ENCODE measurements at regions not wholly inside any gene's neighbourhood (a gene's known extent, or its start where the extent isn't known, plus 50 kb on each side); places are given as distances from the start of the nearest gene placed in this dataset.
"Not testable (repeated sequence)": the region's sequence is repeated elsewhere in the genome, so short reads cannot be mapped to it uniquely, and the experiment has no call there.

DNA sequence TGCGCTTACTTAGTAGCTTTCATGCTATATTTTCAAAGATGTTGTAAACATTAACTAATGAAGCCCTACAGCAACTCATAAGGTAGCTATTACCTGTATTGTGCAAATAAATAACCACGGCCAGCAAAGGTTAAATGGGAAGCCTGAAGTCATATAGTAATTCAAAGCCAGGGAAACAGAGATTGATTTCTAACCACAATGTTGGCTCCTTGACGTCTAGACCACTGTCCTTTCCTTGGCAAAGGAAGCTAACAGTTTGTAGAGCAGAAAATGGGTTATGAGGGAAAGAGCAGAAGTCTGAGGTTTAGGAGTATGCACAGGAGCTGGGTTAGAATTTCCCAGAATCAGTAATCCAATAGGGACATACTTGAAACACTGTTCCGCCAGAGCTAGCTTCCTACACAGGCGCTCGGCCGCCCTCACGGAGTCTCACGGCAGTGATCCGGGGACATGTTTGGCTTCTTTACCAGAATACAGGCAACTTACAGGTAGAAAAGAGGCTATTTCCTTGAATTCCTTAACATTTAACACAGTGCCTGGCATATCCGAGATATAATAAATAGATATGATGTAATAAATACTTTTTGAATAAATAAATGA is 298.8 kb upstream of the LYPLAL1 start:
- no peak for DNase-seq (ENCODE audit: low read depth)

DNA sequence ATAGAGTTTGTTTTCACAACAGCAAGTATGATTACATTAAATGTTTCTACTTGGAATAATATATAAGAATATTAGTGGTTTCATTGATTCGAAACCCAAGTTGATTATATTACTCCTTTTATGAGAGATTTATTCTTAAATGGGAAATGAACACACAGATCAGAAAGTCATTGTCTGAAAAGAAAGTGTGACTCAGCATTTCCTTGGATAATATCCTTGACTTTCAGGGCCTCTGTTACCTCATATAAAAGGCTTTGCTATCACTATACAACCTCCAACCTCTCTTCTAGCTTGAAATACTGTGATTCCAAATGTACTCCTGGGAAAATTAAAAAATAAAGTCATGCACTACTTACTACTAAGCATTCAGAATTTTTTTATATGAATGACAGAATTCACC is 295.3 kb upstream of the LYPLAL1 start:
- DNase-seq (ENCODE audit: low read depth): no peak

DNA sequence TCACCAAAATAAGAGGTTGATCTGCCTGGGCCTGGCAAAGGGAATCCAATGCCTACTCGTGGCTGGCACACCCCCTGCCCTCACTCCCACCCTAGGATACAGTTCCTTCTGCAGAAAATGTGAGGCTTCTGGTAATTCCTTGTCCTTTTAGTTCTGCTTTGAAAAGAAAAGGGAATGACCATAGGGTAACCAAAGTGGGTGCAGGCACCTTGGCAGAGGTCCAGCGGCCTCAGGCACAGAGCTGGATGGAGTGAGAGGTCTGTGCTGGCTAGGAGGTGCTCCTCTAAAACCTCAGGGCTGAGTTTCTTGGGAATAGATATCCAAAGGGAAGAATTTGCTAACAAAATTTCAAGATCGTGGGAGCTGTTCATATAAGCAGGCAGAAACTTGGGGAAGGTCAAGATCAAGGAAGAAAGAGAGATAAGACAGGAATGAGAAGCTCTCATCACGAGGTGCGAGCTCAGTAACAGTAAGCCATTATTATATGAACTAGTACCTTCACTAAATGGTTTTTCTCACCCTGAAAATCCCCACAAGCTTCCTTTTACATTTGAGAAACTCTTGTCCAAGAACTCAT is 293.1 kb upstream of the LYPLAL1 start:
- no peak for DNase-seq (ENCODE audit: low read depth)

DNA sequence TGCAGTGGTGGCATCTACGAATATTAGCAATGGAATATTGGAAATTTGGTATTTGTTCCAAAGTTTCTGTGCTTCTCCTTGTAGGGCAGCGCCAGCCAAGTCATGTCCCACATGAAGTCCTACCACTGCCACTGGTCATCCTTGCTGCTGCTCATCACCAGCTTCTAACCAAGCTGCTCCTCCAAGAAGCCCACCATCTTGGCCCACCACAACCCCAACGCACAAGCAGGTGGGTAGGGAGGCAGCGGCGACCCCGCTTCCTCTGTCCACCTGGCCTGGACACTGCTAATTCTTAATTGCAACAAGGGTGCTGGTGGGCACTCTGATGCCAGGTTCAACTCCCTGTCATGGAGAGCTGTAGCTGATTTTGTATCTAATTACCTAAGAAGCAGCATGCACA is 291.2 kb upstream of the LYPLAL1 start:
- DNase-seq (ENCODE audit: low read depth): no peak

DNA sequence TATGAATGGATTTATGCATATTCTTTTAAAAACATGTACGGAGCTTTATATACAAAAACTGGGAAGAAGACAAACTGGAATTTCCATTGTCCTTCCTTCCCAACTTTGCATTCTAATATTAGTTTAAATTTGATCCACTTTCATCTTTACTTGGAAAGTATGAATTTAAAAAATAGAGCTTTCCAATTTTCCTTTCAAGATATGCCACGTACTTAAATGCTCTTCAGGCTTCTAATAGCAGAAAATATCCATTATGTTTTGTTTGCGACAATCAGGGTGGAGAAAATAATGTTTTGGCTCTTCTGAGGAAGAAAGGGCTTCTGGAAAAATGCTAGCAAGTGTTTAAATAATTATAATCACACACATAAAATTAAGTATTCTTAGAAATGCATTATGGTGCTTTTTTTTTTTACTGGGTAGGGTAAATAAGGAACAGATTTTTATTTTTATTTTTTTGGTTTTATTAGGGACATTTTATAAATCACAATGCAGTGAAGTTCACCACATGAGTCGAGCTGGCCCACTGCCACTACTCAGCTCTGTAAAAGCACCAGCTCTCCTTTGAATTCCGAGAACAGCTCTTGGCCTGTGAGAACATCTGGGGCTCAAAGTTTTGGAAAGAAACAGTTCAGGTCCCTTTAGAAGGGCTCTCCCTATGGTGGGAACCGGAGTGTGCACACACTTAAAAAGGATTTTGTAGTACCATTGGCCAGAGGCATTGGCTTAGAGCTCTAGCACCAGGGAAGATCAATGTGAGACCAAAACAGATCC is 287.4 kb upstream of the LYPLAL1 start:
- DNase-seq (ENCODE audit: low read depth): no peak

DNA sequence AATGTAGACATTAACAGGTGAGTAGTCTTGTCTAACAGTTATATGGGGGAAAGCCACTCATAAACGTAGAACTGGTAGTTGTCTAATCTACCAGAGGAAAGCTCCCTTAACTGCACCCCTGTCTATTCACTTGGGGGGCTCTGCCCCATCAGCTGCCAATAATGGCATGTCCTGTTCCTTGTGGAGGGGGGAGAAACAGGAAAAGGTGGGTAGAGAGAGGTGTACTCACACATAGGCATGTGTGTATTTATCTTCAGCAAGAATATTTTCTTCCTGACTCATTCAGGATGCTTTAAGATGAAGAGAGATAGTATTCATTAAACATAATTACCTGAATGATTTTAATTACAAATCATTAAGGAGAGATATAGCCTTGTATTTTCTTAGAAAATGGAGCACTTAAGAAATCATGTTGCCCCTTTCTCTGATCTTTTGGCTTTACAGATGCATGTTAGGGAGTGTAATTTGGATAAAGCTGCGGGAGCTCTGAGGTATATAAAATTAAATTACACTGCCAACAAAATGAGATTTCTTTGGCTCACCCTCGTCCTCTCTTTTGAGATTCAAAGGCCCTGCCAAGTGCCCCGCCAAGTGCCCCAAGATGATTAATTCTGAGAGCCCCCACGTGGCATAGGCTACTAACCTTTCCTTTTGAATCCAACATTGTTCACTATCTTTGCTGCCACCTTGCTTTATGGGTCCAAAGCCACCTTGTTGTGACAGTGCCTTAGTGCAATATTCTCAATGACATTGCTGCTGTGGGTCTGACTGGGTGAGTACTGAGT is 286.3 kb upstream of the LYPLAL1 start:
- DNase-seq (ENCODE audit: low read depth): no peak

DNA sequence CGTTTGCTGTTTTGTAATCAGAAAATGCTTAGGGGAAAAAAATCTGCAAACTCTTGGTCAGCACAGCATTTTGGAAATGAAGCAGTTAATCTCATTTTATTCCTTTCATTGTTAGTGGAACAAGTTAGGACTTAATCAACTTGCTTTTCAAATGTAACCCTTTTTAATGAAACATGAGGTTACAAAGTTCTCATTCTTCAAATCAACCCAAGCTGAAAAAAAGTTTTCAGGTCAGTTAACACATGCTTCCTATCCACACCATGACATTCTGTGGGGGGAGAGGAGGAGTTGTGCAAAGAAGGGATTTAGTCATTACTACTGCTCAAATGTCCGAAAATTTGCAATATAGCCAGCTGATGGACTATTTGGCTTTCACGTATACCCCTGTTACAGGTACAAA is 283.2 kb upstream of the LYPLAL1 start:
- DNase-seq (ENCODE audit: low read depth): no peak

DNA sequence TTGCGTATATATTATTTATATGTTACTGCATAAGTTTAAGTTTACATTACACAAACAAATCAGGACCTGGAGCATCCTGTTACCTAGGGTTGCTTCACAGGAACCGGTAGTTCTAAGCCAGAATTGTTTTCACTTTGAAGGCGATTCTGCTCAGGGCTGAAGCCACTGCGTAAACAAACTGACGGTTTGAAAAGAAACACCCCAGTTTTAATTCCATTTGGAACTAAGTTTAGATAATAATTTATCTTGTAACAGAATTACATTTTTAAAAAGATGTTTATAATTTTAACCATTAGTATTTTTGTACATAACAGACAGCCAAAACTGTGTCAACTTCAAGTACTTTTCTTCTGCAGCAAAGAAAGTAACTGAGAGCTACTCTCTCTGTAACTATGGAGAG is 282.1 kb upstream of the LYPLAL1 start:
- no peak for DNase-seq (ENCODE audit: low read depth)

DNA sequence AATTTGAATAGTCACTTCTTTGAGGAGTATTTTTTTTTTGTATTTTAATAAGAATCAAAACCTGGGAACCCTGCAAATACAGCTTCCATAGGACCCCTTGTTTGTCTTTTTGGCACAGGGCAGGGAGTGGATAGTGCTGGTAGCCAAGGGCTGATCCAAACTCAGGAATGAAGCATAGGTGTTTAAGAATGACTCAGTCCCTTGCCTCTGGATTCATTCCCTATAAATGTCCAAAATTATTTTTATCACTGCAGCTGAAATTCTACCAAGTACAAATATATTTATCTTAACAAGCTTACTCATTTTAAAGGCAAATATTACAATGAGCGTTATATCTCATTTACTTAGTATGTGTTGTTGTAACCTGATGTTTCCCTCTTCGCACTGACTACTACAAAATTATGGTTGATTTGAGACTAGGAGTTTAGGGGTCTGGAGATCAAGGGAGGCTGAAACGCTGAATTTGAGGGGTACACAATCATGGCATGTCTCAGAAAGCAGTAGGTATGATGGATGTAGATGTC is 278.6 kb upstream of the LYPLAL1 start:
- no peak for DNase-seq (ENCODE audit: low read depth)

DNA sequence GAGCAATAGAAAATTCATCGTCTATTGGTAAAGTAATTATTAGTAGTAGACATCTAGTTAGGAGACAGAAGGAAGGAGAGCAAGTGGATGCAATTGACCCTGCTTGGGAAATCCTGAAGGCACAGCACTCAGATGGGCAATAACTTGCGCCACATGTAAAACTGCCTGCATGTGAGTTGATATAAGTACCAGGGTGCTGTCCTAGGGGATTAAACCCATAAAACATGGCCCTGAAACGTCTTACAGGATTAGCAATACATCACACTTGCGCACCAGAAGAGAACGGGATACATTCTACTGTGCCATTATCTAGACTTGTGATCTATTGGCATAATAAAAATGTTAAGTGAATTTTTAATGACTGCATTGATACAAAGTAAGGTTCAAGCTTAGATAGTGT is 277.5 kb upstream of the LYPLAL1 start:
- DNase-seq (ENCODE audit: low read depth): no peak

DNA sequence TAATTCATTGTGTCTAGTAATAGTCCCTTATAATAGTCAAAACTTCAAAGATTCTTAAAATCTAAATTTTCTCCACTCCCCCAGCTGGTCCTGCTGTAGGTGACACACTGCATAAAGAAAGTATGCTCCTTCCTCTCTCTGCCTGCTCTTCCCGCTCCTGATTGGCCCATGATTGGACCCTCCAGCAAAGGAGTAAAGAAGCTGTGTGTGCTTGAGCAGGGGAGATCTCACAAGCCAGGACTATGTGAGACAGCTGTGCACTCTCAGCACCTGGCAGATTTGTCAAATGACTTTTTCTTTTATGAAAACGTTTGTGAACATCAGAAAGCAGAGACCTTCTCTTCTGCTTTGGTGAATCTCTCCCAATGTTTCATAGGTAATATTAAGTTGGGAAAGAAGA is 274.8 kb upstream of the LYPLAL1 start:
- DNase-seq (ENCODE audit: low read depth): no peak

DNA sequence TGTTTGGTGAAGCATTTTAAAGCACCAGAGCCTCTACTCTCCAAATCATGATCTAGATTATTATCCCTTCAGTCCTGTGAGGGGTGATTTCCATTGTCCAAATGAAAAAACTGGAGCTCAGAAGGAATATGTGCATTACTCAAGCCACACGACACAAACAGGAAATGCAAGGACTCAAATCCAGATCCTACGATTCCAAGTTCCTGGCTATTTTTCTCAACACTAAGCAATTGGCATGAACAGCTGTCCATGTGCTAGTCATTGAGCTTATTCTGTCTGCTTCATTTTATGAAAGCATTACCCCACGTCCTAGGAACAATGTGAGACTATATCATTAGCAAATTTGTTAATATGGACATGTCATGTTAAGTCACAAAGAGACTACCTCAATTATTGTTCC is 273.1 kb upstream of the LYPLAL1 start:
- no peak for DNase-seq (ENCODE audit: low read depth)

DNA sequence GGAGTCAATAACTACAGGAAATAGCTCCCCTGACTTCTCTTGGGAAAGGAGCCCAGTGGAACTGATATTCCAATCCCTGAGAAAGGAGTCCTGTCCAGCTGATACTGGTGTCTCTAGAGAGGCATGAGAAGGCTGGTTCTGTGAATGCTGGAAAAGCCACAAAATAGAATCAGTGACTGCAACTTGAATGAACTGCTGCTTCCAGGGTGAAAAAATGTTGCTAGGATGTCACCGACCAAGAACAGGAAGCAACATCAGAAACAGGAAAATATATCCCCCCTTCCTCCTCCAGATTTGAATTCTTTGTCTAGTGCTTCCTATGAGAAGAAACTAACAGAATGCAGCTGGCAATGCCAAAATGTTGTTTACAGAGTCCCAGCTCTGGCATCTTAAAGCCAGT is 269.3 kb upstream of the LYPLAL1 start:
- no peak for DNase-seq (ENCODE audit: low read depth)

DNA sequence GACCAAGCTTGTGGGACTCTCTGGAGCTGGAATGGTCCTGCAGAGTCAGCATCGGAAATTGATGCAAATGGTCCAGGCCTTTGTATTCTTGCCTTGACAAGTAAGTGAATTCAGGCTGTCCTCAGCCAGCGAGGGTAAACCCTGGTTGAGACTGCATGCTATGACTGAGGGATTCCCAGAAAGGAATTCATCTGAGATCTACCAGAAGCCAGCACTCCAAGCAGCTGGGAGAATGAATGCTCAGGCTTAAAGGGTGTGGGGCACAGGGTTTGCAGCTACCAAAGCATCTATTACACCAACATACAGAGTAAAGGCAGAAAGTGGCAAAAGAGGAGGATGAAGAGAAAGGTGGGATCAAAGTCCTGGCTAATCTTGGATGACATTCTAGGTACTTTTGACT is 257.0 kb upstream of the LYPLAL1 start:
- DNase-seq (ENCODE audit: low read depth): no peak

DNA sequence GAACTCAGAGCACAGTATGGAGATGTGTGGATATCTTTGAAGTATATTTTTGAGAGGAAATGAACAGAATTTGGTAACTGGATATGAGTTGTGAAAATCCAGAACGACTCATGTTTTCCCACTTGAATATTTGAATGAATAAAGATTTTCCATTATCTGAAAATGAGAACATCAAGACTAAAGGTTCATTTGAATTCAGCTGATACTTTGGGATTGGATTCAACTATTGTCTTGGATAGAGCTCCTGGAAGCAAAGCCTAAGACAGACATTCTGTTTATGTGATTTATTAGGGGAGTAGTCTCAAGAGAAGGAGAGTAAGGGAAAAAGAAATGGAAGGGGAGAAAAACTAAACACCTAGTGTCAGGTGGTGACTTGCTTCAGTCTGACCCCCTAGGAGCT is 256.0 kb upstream of the LYPLAL1 start:
- no peak for DNase-seq (ENCODE audit: low read depth)

DNA sequence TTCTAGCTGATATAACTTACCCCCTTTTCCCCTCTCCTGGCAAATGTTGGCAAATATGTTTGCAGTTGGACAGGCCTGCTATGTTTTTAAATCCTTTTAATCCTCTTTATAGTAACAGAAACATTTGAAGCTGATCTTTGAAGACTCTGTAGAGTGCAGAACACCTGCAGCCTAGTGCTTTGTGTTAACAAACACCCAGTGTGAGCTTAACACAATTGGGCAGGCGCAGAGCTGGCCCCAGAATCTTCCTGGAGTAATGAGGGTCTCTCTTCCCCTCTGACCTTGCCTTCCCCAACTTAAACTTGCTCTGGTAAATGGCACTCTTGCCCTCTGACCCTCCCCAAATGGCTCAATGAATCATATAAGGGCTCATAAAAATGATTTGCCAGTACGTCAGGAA is 247.9 kb upstream of the LYPLAL1 start:
- no peak for DNase-seq (ENCODE audit: low read depth)

DNA sequence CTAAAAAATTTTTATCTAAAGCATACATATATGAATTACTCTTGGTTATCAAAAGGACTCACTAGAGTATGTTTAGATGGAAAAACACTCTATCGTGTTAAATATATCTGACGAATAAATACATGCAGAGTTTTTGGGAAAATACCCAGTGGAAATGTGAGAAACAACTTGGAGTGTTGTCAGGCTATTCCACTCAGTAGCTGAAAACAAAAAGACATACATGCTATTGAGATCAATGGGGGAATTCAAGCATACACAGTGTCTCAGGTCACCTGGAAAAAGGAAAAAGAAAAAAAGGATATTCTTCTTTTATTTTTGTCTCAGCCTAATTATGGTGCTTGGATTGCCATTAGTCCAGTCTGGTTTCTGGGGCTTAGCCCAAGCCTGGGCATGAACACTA is 247.0 kb upstream of the LYPLAL1 start:
- DNase-seq (ENCODE audit: low read depth): no peak

DNA sequence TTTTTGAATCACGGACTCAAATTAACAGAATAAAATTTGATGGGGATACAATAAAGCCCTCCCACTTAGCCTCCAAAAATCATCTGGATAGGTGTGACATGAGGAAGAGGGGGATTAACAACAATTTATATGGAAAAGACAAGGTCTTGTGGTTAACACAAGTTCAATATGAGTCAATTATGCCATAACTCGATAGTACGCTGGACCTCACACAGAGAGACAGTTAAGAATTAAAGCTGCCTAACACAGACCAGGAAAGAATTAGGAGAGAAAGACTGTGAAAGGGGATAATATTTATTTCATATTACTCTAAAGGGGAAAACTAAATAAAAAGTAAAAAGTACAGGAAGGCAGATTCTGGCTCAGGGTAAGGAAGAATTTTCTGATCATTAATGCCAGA is 243.7 kb upstream of the LYPLAL1 start:
- no peak for DNase-seq (ENCODE audit: low read depth)

DNA sequence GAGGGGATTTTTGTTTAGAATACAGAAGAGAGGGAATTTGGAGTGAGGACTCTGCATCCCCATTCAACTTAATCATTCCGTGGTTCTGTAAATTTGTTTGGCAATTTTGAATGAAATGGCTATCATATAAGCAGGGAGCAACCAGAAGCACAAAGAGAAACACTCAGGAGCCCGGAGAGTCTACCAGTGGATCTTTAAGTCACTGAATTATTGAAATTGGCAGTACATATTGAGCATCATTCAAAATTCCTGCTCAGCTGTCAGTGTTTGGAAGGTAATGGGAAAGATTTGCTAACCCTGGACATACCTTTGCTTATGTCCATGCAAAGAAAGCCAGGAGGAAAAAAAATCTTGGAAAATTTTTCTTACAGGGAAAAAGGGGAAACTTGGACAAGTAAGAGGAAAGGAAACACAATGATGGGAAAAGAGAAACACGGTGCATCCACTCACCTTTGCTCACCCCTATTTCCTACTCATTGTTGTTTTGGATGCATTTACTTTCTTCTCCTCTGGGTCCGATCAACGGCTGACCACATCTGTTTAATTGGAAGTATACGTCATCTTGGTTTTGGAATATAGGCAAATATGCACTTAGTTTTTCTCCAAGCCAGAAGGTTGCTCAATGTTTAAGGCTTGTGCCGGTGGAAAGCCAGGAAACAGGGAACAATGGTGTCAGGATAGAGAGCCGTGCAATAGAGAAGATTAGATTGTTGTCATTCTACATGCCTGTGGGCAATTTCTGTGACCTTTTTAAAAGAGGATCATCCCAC is 243.0 kb upstream of the LYPLAL1 start:
- no peak for DNase-seq (ENCODE audit: low read depth)

DNA sequence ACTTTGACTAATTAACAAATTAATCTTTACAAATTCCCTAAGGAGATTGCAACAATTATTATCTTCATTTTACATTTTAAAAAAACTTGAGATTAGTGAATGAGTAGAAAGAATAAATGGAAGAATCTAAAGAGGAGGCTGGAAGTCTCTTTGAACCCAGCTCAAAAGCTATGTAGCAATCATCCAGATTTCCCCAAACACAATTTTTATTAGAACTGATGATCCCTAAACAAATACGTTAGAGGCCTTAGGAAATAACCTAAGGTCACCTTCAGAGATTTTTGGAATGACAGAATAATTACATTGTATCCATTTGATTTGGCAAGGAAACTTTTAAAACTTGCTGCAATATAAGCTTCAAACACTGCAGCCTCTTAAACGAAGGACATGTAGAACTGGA is 242.4 kb upstream of the LYPLAL1 start:
- no peak for DNase-seq (ENCODE audit: low read depth)

DNA sequence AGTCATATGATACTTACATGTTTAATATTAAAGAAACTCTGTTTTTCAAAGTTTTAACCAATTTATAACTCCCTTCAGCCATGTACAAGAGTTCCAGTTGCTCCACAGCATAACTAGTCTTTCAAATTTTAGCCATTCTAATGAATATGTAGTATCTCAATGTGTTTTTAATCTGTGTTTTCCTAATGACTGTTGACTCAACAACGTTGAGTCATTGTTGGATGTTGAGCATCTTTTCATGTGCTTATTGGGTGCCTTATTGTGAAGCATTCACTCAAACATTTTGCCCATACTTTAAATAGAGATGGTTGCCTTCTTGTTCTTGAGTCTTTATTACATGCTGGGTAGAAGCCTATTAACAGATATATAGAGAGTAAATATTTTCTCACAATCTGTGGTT is 240.2 kb upstream of the LYPLAL1 start:
- no peak for DNase-seq (ENCODE audit: low read depth)

DNA sequence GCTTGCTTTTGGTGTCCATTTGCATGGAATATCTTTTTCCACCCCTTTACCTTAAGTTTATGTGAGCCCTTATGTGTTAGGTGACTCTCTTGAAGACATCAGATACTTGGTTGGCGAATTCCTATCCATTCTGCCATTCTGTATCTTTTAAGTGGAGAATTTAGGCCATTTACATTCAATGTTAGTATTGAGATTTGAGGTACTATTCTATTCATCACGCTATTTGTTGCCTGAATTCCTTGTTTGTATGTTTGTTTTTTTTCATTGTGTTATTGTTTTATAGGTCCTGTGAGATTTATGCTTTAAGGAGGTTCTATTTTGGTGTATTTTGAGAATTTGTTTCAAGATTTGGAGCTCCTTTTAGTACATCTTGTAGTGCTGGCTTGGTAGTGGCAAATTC is 238.3 kb upstream of the LYPLAL1 start:
- DNase-seq (ENCODE audit: low read depth): not testable (repeated sequence)

Data from activated T-helper 9 cell treated with anti-CD3 and anti-CD28 coated beads, Interleukin-2, amount 50 U/mL, for 16 hours (primary cell).